ENCODE measurements at regions not wholly inside any gene's neighbourhood (a gene's known extent, or its start where the extent isn't known, plus 50 kb on each side); places are given as distances from the start of the nearest gene placed in this dataset.
"Not testable (repeated sequence)": the region's sequence is repeated elsewhere in the genome, so short reads cannot be mapped to it uniquely, and the experiment has no call there.

GRCh38 chr4:171521726-171522125 is 291.5 kb upstream of the GALNTL6 start:
- DNase-seq: no peak

DNA sequence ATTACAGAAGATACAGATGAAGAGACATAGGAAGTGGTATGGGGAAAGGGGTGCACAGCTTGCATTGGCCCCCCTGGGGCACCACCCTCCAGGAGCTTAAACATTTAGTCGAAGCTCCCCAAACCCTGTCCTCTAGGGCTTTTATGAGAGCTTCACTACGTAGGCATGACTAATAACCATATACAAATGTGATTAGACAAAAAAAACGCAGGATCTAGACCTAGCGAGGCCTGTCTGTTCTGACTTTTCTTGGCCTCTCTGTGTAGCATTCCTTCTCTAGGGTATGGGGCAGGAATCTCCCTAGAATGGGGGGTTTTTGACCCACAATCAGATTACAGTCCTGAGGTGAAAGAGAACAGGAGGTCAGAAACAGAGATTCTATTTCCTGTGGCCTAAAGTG is 293.7 kb upstream of the GALNTL6 start:
- no peak for DNase-seq

GRCh38 chr4:171517883-171518282 is 295.3 kb upstream of the GALNTL6 start:
- DNase-seq: no peak

GRCh38 chr4:171516694-171517093 is 296.5 kb upstream of the GALNTL6 start:
- no peak for DNase-seq

GRCh38 chr4:171484681-171485080 is 328.5 kb upstream of the GALNTL6 start:
- no peak for DNase-seq

DNA sequence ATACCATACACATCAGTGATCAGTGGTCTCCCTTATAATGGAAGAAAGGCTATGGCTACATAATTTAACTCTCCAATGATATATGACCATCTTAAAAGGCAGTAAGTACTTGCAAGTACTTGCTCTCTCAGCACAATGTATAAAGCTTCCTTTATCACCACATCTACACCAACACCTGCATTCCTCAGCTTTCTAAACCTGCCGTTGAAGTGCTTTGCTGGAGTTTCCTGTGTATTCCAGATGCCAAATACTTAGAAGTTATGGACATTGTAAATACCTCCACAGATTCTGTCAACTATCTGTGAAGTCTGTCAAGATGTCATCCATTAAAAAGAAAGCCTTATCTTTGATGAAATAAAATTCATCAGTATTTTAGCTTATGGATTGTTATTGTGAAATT is 335.0 kb upstream of the GALNTL6 start:
- no peak for DNase-seq

DNA sequence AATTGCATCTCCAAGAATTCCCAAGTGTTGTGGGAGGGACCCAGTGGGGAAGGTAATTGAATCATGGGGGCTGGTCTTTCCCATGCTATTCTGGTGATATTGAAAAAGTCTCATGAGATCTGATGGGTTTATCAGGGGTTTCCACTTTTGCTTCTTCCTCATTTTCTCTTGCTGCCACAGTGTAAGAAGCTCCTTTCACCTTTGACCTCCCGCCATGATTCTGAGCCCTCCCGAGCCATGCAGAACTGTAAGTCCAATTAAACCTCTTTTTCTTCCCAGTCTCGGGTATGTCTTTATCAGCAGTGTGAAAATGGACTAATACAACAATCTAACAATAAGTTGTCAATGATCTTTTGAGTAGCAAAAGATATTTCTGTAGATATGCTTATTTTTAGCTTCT is 338.1 kb upstream of the GALNTL6 start:
- DNase-seq: not testable (repeated sequence)

GRCh38 chr4:171473155-171473554 is 340.0 kb upstream of the GALNTL6 start:
- no peak for DNase-seq

- no peak for DNase-seq
These were observed 341.0 kb upstream of the GALNTL6 start for GRCh38 chr4:171472230-171472629.

GRCh38 chr4:171464499-171464898 is 348.7 kb upstream of the GALNTL6 start:
- no peak for DNase-seq

DNA sequence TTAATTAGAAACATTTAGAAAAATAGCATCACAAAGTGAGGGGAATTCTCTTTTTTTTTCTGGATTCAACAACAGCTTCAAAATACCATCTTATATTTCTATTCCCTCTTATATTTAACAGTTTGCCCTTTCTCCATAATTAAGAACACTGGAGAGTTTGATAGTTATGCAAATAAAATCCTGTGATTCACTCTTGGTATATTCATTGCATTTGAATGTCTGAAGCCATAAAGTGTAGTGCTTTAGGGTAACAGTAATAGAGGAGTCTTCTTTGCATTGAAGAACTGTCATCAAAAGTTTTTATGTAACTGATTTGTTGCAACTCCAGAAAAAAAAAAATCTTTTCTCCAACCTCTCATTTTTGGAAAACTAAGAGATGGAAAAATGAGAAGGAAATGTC is 352.0 kb upstream of the GALNTL6 start:
- no peak for DNase-seq

DNA sequence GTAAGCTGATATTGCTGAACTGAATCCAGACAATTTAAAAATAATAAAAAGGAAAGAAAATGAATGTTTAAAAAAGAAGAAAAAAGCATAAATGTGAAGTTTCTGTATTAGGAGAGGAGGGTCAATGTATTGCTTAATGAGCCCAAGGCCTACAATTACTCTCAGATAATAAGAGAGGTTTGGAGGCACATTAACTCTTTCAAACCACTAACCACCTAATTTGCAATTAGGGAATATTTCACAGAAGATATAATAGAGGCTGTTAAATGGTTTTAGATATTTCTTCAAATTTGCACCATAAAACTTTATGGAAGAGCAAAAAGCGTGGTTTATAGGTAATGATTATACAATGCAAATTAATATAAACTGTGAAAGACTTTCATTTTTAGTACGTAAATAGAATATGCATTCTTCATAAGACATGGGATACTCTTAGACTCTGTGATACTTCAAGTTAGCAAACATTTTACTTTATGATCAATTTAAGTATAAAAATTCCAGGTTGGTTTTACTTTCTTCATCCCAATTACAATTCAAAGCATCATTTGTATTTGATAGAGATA is 364.2 kb upstream of the GALNTL6 start:
- no peak for DNase-seq

GRCh38 chr4:171448358-171448757 is 364.8 kb upstream of the GALNTL6 start:
- DNase-seq: no peak

DNA sequence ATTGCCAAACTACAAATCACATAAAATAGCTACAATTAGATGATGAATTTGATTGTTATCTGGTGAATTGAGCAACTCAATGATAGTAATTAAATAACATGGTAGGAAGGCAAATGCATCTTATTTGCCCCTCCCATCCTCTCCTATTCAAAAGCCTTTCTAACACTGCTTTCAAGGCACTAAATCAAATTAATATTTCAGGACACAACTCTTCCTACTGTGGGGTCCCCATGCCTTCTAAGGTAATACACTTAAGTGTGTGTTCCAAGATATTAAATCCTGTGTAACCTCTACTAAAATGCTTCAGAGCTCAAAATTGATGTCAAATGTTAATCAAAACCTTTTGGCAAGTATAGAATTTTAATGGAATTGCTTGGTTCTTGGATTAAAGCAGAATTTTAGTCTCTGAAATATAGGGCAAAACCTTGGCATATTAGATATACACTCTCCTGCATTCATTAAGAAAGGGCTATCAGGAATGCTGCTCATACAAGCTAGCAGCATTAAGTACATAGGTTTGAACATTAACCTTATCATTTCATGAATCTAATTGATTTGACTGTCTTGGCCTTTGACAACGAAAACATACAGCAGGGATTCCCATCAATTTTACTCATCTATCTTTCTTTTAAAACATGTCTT is 371.8 kb upstream of the GALNTL6 start:
- DNase-seq: no peak

DNA sequence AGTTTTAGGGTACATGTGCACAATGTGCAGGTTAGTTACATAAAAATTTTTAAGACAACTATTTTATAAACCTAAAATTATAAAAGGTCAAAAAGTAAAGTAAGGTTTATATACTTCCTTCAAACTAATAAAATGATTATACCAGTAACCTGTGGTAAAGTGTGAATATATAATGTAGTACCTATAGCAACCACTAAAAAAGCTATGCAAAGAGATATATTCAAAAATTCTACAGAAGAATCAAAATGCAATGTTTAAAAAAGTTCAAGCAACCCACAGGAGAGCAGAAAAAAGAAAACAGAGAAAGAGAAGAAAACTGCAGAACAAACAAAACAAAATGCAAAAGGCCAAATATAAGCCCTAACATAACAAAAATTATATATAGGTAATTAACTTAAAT is 379.5 kb upstream of the GALNTL6 start:
- DNase-seq: no peak

- DNase-seq: no peak
These were observed 380.7 kb upstream of the GALNTL6 start for GRCh38 chr4:171432536-171432935.

- no peak for DNase-seq
These were observed 382.7 kb upstream of the GALNTL6 start for GRCh38 chr4:171430495-171430894.

DNA sequence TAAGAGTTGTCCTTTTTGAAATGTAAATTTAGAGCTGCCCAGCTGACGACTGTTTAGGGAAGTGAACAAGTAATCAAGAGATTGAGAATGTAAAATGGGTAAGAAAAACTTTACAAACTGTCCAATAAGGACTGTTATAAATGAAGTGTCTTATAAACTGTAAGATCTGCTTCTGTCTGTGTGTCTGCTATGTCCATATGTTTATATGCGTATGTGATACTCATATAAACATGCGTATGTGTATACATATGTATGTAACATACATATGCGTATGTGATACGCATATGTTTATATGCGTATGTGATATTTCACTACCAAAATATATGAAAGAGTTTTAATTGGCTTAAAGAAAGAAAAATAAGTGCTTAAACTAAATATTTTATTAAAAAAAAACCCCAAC is 416.0 kb upstream of the GALNTL6 start:
- no peak for DNase-seq

- DNase-seq: no peak
These were observed 422.6 kb upstream of the GALNTL6 start for GRCh38 chr4:171390626-171391025.

DNA sequence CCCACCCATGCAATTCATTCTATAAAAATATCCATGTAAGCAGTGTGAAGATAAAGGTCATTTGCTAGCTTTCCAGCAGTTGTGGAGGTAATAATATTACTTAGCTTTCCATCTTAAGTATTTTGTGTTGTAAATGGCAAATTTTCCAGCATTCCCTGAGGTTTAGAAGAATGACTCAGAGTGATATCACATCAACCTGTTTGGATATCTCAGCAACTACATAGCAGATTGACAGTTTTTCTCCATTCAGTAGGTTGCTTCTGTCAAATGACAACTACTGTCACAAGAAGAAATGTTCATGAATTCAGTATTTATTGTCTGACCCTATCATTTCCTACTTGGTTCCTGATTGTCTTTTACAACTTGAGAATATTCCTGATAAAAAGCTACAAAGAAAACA is 434.9 kb upstream of the GALNTL6 start:
- DNase-seq: no peak

DNA sequence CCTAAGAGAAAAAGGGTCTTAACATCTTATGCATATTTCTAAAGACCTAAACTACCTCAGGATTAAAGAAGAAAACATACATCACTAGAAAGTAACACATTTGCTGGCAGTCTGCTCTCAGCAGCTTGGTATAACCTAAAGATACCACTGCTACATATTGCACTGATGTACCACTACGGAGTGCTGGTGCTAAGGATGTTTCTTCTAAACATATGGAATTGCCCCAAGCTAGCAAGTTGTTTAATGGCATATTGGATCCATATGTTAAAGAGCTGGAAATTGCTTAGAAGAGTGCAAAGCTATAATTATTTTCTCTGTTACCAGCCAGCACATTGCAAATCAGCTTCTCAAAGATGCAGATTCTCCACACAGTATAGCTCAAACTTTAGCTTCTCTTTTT is 436.5 kb upstream of the GALNTL6 start:
- DNase-seq: no peak

GRCh38 chr4:171353535-171353934 is 459.7 kb upstream of the GALNTL6 start:
- no peak for DNase-seq

GRCh38 chr4:171348090-171348489 is 465.1 kb upstream of the GALNTL6 start:
- no peak for DNase-seq

GRCh38 chr4:171342646-171343045 is 470.6 kb upstream of the GALNTL6 start:
- no peak for DNase-seq

DNA sequence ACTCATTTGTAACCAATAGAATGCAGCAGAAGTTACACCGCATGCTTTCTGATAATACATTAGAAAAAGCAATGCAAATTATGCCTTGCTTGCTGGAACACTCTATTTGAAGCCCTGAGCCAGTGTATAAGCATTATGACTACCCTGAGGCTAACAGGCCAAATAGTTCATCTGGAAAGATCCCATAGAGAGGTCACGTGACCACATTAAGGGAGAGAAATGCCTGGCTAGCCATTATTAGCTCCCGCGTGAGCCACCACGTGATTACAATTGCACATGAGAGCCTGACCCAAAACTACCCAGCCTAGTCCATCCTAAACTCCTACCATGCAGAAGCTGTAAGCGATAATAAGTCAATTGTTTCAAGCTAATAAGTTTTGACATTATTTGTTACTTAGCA is 472.9 kb upstream of the GALNTL6 start:
- DNase-seq: no peak
